GM18505 (cell line): ENCODE measurements at regions not wholly inside any gene's neighbourhood (a gene's known extent, or its start where the extent isn't known, plus 50 kb on each side); places are given as distances from the start of the nearest gene placed in this dataset.

Experiments
- ATAC-seq: cut with Tn5 transposase; IDR thresholded peaks from one replicate; pipeline ENCODE4 v1.9.1; 2021; ENCODE audit not compliant: unreplicated experiment
- POLR2A ChIP-seq: IDR thresholded peaks from 4 replicates; pipeline ENCODE4 v1.6.1; 2011; ENCODE audit warnings: borderline replicate concordance; ENCODE audit not compliant: insufficient read depth, insufficient read length; ENCODE audit errors: extremely low read depth

GRCh38 chr2:792687-793086 is 115.5 kb upstream of the TMEM18 start:
- TF ChIP-seq POLR2A: no peak
- ATAC-seq: no peak

DNA sequence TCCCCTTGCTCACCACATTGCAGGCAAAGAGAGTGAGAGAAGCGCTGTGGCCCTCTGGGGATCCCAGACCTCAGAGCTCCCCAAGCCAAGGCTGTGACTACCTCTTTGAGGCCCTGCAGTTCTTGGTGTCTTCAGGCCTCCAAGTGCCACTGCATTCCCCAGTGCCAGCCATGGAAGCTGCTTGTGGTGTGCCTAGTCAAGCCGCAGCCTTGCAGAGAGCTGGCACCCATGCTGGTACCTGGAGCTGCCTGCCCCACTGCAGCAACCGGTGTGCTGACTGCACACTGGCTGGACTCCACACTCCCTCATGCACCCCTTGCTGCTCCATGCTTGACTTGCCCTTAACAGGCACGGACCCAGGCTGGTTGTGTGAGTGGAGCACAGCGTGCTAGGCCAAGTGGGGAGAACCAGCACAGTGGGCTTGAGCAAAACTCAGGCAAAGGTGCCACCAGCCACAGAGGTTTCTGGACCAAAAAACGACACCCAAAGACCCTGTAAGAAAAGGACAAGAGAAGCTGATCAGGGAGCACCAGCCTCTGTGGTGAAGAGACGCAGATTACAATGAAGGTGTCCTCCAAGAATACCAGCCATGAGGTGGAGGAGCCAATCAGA is 113.5 kb upstream of the TMEM18 start:
- no peak for ATAC-seq
- TF ChIP-seq POLR2A: no peak

GRCh38 chr2:790081-790480 is 112.9 kb upstream of the TMEM18 start:
- no peak for ATAC-seq
- no peak for TF ChIP-seq POLR2A

DNA sequence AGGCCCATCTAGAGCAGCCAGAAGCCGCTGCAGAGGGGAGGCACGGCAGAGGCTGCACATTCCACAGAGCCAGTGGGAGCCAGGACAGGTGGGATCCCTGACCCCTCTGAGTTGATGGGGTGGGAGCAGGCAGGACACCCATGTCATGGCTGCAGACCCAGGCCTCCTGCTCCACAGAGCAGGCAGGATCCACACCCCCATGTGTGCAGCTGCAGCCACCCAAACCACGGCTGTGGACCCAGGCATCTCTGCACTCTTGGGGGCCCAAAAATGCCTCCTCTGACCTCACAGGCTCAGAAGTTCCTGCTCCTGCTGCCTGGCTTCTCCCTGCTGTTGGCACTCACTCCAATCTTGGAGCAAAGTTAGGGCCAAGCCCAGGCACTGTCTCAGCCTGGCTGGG is 112.3 kb upstream of the TMEM18 start:
- ATAC-seq: no peak
- no peak for TF ChIP-seq POLR2A

GRCh38 chr2:788227-789032 is 111.2 kb upstream of the TMEM18 start:
- no peak for TF ChIP-seq POLR2A
- ATAC-seq: no peak

GRCh38 chr2:784753-785152 is 107.5 kb upstream of the TMEM18 start:
- ATAC-seq: no peak
- TF ChIP-seq POLR2A: no peak

DNA sequence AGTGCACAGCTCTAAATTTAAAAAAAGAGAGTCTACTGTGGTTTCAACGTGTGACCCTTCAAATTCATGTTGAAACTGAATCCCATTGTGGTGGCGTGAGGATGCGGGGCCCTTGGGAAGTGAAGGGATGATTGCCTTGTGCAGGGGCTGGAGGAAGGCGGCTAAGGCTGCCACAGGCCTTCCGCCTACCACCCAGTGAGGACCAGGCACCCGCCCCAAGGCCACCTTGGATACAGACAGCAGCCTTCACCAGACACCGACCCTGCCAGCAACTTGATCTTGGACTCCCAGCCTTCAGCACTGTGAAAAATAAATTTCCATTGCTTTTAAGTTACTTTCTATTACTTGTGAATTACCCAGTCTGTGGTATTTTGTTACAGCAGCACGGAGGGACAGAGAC is 103.4 kb upstream of the TMEM18 start:
- TF ChIP-seq POLR2A: no peak
- no peak for ATAC-seq

DNA sequence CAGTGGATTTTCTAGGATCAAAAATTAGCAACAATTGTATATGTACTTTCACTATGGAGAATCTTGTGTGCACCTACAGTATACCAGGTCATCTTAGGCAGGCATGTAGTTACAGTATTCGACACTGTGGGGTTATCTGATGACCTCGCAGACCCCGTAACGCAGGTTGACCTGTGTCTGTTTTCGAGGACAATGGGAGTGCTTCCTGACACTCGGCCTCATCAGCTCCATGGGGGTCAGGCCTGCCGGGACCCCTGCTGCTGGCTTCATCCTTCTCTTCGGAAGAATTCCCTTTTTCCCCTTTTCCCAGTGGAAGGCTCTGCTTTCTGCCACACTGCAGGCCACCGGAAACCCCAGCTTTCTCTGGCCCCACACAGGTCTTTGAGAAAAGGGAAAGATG is 102.8 kb upstream of the TMEM18 start:
- no peak for TF ChIP-seq POLR2A
- no peak for ATAC-seq

GRCh38 chr2:778731-779350 is 101.6 kb upstream of the TMEM18 start:
- TF ChIP-seq POLR2A: no peak
- ATAC-seq: no peak

GRCh38 chr2:777546-777945 is 100.3 kb upstream of the TMEM18 start:
- no peak for TF ChIP-seq POLR2A
- ATAC-seq: no peak

DNA sequence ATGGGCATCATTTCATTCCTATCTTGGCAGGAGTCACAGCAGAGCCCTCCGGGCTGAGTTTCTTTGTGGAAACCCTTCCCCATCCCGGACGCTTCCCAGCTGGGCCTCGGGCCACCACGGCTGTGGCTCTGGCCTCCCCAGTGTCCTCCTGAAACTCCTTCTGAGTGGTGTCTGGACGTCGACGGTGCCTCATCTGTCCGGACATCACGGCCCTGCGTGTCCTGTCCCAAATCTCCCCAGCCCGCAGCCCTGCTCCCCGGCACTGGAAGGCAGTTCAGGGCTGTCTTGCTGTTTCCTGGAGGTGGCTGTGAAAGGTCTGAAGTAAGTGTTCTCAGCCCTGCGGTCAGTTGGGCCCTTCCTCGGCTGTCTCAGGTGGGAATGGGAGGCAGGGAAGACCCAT is 99.8 kb upstream of the TMEM18 start:
- ATAC-seq: no peak
- no peak for TF ChIP-seq POLR2A

- ATAC-seq: no peak
- TF ChIP-seq POLR2A: no peak
Observed at GRCh38 chr2:776487-776886, 99.3 kb upstream of the TMEM18 start.

DNA sequence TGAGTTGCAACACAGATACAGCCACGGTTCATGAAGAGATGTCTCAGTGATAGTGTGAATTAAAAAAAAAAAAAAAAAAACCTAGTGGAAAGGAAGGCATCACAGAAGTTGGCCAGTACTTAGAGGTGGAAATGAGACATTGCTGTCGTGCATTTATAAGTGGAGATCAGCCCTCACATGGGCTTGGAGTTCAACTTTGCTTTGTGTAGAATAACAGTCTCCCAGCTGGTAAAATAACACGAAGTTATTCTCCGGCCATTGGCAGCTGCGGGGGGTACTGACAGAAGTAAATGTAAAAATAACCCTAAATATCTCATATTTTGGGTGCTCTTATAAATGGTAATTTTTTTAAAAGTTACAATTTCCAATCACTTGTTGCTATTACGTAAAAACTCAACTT is 98.8 kb upstream of the TMEM18 start:
- TF ChIP-seq POLR2A: no peak
- ATAC-seq: no peak

- TF ChIP-seq POLR2A: no peak
- no peak for ATAC-seq
Observed at GRCh38 chr2:774436-774835, 97.2 kb upstream of the TMEM18 start.
